Testis (tissue), 2 donors: ENCODE measurements at regions not wholly inside any gene's neighbourhood (a gene's known extent, or its start where the extent isn't known, plus 50 kb on each side); places are given as distances from the start of the nearest gene placed in this dataset.

Experiments
- CTCF ChIP-seq, 3 experiments: fragments of 450-650 bp in 2 of 3; fragments of 200-600 bp in 1 of 3; sonication (generic) in 1 of 3; IDR thresholded peaks; one replicate each; pipeline ENCODE4 v1.5.1; 2016 to 2019; ENCODE audit warnings: antibody characterized with exemption in 3 of 3, mild to moderate bottlenecking in 2 of 3, moderate library complexity in 1 of 3
- POLR2A ChIP-seq: fragments of 450-650 bp; IDR thresholded peaks from one replicate; pipeline ENCODE4 v1.6.1; 2017; ENCODE audit warnings: antibody characterized with exemption, mild to moderate bottlenecking, moderate library complexity

- TF ChIP-seq CTCF (IDR thresholded peaks at IDR 0.05) (no peak), POLR2A (no peak)
These were observed 736.2 kb downstream of the PTPRU start for GRCh38 chr1:29972421-29973053.
